Mesodermal cell (in vitro differentiated cells): ENCODE measurements at regions not wholly inside any gene's neighbourhood (a gene's known extent, or its start where the extent isn't known, plus 50 kb on each side); places are given as distances from the start of the nearest gene placed in this dataset.

ENCODE experiments used
- H3K27ac ChIP-seq: 2 replicates; pipeline ENCODE4 v1.7.0; 2013; ENCODE audit warnings: mild to moderate bottlenecking, low read depth, low read length, moderate library complexity; ENCODE audit not compliant: severe bottlenecking
- H3K36me3 ChIP-seq: 2 replicates; pipeline ENCODE4 v1.7.1; 2013; ENCODE audit warnings: mild to moderate bottlenecking, low read length, moderate library complexity; ENCODE audit not compliant: control insufficient read depth, insufficient read depth
- H3K4me1 ChIP-seq: one replicate; pipeline ENCODE4 v1.7.1; 2013; ENCODE audit warnings: mild to moderate bottlenecking, low read length; ENCODE audit not compliant: insufficient read depth, control insufficient read depth, poor library complexity, severe bottlenecking
- H3K4me3 ChIP-seq: 2 replicates; pipeline ENCODE4 v1.7.0; 2013; ENCODE audit warnings: low read length, control low read depth, mild to moderate bottlenecking; ENCODE audit not compliant: insufficient read depth, poor library complexity, severe bottlenecking; ENCODE audit errors: extremely low read depth
- H3K9me3 ChIP-seq: 2 replicates; pipeline ENCODE4 v1.7.1; 2013; ENCODE audit warnings: mild to moderate bottlenecking, low read length, moderate library complexity; ENCODE audit not compliant: control insufficient read depth
- WGBS, 2 experiments: methylation state at CpG; one replicate each; pipeline ENCODE4 v1.1.5; 2013; ENCODE audit warnings: missing lambda C conversion rate in 2 of 2; ENCODE audit not compliant: insufficient coverage in 2 of 2; 5-methylcytosine and 5-hydroxymethylcytosine counted together

DNA sequence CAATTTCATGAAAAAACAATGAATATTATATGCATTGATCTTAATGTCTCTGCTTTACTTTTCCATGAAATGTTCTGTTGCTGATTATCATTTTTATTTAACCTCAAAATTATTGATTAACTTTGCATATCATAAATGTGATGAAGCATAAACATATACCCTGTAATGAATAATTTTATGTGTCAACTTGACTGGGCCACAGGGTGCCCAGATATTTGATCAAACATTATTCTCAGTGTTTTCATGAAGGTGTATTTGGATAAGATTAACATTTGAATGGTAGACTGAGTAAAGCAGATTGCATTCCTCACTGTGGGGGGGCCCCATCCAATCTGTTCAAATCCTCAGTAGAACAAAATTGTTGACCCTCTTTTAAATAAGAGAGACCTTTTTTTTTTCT, 265.2 kb downstream of the CENPW start:
- H3K27ac ChIP-seq = no peak overlapping the region
- H3K9me3 ChIP-seq = no peaks in the 10 kb centered on the region
- H3K4me1 ChIP-seq = no peaks in the 10 kb centered on the region
- no peaks in the 10 kb centered on the region for H3K36me3 ChIP-seq
- H3K4me3 ChIP-seq = no peak overlapping the region

DNA sequence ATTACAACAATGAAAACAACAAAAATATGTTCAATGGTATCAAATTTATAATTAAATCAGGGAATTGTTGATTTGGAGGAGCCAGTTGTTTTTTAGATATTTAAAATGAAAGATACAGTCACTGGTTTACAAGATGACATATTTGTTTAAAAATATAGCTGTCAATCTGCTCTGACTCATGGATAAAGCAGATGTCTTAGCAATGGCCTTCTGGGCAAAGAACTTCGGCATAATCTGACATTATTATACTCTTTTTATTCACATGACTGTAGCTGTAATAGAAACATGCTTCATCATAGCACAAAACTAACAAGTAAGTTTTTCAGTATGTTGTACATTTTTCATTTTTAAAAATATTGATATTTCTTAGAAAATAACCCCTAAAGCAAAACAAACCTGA, 267.4 kb downstream of the CENPW start:
- H3K4me3 ChIP-seq = no peak overlapping the region
- H3K9me3 ChIP-seq = no peaks in the 10 kb centered on the region
- no CpG with 5 or more reads among the region's 1 CpG for WGBS, 2 experiments
- no peaks in the 10 kb centered on the region for H3K4me1 ChIP-seq
- no peak overlapping the region for H3K27ac ChIP-seq
- no peaks in the 10 kb centered on the region for H3K36me3 ChIP-seq

DNA sequence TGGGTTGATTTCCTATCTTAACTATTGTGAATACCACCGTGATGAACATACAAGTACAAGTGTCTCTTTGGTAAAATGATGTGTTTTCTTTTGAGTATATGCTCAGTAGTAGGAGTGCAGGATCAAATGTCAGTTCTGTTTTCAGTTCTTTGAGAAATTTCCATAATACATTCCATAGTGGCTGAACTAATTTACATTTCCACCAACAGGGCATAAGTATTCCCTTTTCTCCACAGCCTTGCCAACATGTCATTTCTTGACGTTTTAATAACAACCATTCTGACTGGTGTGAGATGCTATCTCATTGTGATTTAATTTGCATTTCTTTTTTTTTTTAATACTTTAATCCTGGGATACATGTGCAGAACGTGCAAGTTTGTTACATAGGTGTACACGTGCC, 268.8 kb downstream of the CENPW start:
- no peaks in the 10 kb centered on the region for H3K4me1 ChIP-seq
- no peak overlapping the region for H3K4me3 ChIP-seq
- 100% methylated on average over 1 of the region's 4 CpGs; no CpG with 5 or more reads in 1 of the 2 experiments for WGBS, 2 experiments
- no peaks in the 10 kb centered on the region for H3K9me3 ChIP-seq
- no peaks in the 10 kb centered on the region for H3K36me3 ChIP-seq
- no peak overlapping the region for H3K27ac ChIP-seq

DNA sequence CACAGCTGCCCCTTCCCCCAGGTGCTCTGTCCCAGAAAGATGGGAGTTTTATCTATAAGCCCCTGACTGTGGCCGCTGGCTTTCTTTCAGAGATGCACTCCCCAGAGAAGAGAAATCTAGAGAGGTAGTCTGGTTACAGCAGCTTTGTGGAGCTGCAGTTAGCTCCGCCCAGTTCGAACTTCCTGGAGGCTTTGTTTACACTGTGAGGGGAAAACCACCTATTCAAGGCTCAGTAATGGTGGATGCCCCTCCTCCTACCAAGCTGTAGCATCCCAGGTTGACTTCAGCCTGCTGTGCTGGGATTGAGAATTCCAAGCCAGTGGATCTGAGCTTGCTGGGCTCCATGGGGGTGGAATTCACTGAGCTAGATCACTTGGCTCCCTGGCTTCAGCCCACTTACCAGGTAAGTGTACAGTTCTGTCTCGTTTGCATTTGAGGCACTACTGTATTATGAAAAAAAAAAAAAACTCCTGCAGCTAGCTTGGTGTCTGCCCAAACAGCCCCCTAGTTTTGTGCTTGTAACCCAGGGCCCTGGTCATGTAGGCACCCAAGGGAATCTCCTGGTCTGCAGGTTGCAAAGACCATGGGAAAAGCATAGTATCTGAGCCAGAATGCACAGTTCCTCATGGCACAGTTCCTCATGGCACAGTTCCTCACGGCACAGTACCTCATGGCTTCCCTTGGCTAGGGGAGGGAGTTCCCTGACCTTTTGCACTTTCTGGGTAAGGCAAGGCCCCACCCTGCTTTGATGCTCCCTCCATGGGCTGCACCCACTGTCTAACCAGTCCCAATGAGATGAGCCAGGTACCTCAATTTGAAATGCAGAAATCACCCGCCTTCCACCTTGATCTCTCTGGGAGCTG, 275.0 kb downstream of the CENPW start:
- 83 to 87% methylated on average over 5 to 6 of the region's 6 CpGs for WGBS, 2 experiments
- no peaks in the 10 kb centered on the region for H3K36me3 ChIP-seq

DNA sequence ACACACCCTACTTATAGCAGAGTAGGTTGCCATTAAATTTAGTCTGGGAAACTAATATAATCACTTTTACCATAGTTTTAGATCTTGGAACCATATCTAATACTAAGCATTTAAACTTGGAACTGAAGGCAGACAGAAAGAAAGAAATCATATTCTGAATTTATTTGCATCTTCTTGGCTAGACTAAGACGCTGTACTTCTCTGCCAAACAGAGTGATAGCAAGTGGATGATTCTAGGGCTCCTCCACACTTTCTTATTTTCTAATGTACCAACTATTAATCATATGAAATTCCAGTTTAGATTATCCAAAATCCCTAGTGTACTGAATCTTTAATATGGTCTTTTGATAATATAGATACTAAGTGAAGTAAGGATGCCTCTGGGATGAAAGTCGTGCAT, 277.0 kb downstream of the CENPW start:
- Histone ChIP-seq H3K9me3 (no peaks in the 10 kb centered on the region), H3K36me3 (no peaks in the 10 kb centered on the region), H3K4me1 (no peaks in the 10 kb centered on the region), H3K4me3 (no peak overlapping the region), H3K27ac (no peak overlapping the region)
- no CpG with 5 or more reads among the region's 2 CpGs for WGBS, 2 experiments

More for the DNA sequence above, 275.0 kb downstream of the CENPW start:
- H3K27ac ChIP-seq = no peak overlapping the region
- H3K4me1 ChIP-seq = no peaks in the 10 kb centered on the region
- H3K9me3 ChIP-seq = no peaks in the 10 kb centered on the region
- H3K4me3 ChIP-seq = no peak overlapping the region

DNA sequence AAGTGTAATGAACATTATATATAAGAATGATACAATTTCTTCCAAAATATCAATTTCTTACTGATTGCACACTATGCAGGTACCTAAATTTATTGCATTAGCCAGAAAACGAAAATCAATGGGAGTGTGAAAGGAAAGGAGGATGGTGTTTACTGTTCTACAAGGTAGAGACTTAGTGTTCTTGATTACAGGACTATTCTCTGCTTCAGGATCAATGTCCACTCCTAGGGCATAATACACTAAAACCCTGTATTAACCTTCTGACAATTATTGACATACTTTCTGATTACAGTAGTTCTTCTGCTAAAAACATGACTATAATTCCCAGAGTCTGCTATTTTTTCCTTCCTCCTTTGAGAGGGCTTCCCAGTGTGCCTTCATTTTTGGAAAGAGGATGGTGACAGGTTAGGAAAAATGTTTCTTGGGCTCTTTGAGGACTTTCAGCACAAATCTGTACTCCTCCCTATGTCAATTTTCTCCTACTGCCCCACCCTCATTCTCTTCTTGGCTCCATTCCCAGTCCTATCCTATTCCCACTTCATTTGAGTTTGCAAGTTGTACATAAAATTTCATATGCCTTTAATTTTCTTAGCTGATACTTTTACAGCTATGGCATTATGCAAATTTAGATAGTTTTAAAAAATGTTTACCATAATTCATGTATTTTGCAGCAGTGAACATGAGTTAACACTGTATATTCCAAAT, 278.9 kb downstream of the CENPW start:
- Histone ChIP-seq H3K36me3 (no peaks in the 10 kb centered on the region), H3K4me3 (no peak overlapping the region), H3K4me1 (no peaks in the 10 kb centered on the region), H3K27ac (no peak overlapping the region), H3K9me3 (no peaks in the 10 kb centered on the region)
- no CpG with 5 or more reads among the region's 1 CpG for WGBS, 2 experiments

DNA sequence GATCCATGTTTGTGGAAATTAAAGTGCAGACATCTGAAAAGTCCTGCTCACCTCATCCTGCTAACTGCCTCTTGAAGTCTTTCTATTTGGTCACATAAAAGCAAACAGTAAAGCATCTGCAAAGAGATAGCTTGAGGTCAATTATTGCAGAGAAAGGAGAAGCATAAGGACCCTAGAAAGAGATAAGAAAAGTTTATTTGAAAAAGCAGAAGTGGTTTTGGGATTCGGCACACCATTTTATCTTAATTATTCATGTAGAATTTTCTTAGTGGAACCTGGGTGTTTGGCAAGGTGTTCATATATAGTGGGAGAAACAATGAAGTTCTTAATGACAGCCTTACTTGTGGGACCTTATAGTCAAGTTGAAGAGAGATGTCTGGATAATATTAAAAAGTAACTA, 280.8 kb downstream of the CENPW start:
- Histone ChIP-seq H3K4me3 (no peak overlapping the region), H3K27ac (no peak overlapping the region), H3K9me3 (no peaks in the 10 kb centered on the region), H3K4me1 (no peaks in the 10 kb centered on the region), H3K36me3 (no peaks in the 10 kb centered on the region)
- no CpG with 5 or more reads among the region's 1 CpG for WGBS, 2 experiments

DNA sequence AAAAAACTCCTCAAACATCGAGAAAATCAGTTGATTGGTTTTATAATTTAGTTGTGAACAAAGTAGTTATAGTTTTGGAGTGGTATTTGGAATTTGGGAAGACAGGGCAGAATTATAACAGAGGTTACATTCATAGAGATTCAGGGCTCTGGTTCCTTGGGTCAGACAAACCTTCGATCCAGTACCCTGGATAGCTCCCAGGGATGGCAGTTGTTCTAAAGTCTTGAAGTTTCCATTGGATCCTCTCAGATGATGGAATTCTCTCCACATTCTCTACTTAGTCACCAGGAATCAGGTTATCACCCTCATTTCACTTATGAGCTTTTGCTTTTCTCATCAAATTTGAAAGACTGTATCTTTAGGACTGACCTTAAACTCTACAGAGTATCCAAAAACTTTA, 285.1 kb downstream of the CENPW start:
- Histone ChIP-seq H3K4me3 (no peak overlapping the region), H3K36me3 (no peaks in the 10 kb centered on the region), H3K4me1 (no peaks in the 10 kb centered on the region), H3K9me3 (no peaks in the 10 kb centered on the region), H3K27ac (no peak overlapping the region)
- WGBS, 2 experiments = 69 to 81% methylated on average over 2 of the region's 2 CpGs

DNA sequence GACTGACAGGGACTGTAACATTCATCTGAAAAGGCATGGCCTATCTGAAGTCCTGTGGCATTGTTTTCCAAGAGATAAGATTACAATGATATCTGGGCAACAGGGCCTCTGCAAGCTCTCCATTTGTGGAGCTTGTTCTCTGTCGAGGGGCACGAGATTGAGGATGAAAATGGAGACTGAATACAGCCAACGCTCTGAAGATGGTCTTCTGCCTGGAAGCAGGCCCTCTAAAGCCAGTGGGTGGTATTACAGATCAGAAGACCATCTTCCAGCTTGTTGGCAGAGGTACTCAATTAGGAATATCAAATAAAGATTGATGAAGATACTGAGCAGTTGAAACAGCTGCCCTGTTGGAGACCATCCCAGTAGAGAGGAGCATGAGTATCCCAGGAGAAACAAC, 288.2 kb downstream of the CENPW start:
- 86 to 97% methylated on average over 3 of the region's 3 CpGs for WGBS, 2 experiments
- no peaks in the 10 kb centered on the region for H3K4me1 ChIP-seq
- no peak overlapping the region for H3K4me3 ChIP-seq
- H3K36me3 ChIP-seq = no peaks in the 10 kb centered on the region
- H3K9me3 ChIP-seq = no peaks in the 10 kb centered on the region
- H3K27ac ChIP-seq = no peak overlapping the region

DNA sequence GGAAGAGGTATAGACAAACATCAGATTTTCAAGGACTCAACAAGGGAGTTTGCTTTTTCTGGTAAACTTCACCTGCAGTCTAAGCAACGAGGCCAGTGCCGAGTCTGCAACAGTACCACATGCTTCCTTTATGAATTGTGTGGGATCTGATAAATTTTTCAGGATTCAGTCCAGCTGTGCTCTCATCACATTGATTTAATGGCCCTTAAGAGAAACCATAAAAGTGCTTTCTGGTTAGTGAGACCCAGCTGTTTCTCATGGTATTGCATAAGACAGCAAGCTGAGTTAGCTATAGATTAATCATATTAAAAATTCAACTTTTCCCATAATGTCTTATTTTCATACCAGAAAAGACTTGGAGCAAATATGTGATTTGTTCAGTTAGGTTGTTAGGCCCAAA, 291.4 kb downstream of the CENPW start:
- Histone ChIP-seq H3K27ac (no peak overlapping the region), H3K4me1 (no peaks in the 10 kb centered on the region), H3K4me3 (no peak overlapping the region), H3K9me3 (no peaks in the 10 kb centered on the region), H3K36me3 (no peaks in the 10 kb centered on the region)
- WGBS, 2 experiments = no CpG with 5 or more reads among the region's 2 CpGs

DNA sequence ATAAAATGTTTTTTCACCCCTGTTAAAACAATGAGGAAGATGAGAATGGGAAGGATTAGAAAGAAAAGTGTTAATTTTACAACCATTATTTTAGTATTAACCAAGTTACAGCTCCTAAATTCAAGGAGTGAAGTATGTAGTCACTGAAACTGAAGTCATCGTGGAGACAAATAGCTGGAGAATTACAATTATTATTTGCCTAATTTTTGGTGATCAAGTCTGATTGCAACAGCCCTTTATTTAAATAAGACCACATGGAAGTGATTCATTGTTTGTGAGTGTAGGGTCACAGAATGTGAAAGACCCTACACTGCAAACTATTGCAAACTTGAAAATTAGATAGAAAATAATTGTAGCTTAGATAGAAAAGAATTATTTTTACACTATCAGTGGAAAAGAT, 292.4 kb downstream of the CENPW start:
- H3K9me3 ChIP-seq = no peaks in the 10 kb centered on the region
- WGBS, 2 experiments = no CpG with 5 or more reads among the region's 1 CpG
- H3K36me3 ChIP-seq = no peaks in the 10 kb centered on the region
- no peaks in the 10 kb centered on the region for H3K4me1 ChIP-seq
- H3K27ac ChIP-seq = no peak overlapping the region
- H3K4me3 ChIP-seq = no peak overlapping the region
